ENCODE measurements at regions not wholly inside any gene's neighbourhood (a gene's known extent, or its start where the extent isn't known, plus 50 kb on each side); places are given as distances from the start of the nearest gene placed in this dataset.
"Not testable (repeated sequence)": the region's sequence is repeated elsewhere in the genome, so short reads cannot be mapped to it uniquely, and the experiment has no call there.

DNA sequence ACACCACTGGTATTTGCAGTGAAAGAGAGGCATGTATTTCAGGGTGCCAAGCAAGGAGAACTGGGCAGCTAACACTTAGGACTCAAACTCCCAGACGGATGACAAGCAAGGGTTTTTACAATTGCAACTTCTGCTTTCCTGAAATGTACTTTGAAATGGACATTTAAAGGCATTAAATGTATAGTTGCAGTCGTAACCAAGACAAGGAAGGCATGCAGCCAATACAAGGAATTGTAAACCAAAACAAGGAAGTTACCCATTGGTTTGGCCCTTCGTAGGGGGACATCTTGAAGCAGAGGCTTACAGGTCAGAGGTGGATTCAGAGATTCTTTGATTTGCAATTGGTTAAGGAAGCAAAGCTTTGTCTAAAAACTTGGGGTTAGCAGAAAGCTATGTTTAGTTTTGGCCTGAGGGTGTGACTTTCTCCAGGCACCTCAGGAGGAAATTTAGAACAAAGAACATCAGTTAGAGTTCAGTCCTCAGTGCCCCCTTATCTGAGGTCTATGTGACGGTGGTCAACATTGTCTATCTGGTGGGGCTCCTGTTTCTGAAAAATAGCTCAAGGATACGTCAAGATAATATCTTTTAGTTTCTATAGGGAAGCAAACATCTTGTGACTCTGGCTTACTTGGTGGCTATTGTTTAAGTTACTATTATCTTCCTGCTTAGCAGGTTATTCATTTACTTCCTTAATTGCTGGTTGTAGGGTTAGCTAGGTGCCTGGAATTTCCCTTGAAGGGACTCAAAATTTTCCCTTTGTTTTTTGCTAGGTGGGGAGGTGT lies 266.0 kb downstream of the CD83 start:
- H3K9me3 Mint-ChIP-seq = no peaks in the 10 kb centered on the region
- H3K4me3 Mint-ChIP-seq = no peak overlapping the region
- no peaks in the 10 kb centered on the region for H3K27me3 Mint-ChIP-seq
- DNase-seq = no peak
- H3K4me1 Mint-ChIP-seq = peaks cover 21% of the 10 kb centered on the region
- H3K36me3 Mint-ChIP-seq = no peaks in the 10 kb centered on the region
- H3K27ac Mint-ChIP-seq = no peak overlapping the region
- CTCF ChIA-PET = interaction anchor here (1.2 kb wide), 1 partner anchor 23 kb away, joined by 3 read pairs; no protein-coding TSS in a partner anchor

DNA sequence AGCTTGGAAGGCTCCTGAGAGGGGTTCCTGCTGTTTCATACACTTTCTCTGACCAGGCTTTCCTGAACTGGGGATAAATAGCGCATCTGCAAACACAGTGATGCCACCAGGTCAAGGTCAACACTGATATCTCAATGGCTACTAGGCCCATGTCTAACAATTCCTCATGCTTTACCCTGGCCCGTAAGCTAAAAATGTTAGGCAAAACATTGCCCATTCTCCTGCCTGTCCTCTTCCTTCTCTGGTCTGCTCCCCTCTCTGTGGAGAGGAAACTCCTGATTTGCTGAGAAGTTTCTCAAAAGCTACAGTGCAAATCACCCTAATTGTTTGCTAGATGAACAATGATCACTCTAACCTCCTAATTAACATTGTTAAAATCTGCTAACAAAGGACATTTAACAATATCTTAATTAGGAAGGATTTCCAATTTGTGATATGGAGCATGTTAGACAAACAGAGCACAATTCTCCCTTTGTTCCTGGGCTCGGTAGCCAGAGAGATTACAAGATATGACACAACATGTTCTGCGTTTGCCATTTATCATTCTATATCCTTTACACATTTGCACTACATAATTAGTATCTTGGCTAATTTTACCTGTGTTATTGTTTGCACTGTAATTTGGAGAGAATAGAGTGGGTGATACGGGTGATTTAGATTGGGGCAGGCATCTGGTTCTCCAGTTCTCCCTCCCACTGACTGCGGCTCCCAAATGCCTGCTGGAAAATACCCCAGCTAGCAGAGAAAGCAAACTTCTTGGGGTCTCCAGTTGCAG lies 266.8 kb downstream of the CD83 start:
- peaks cover 21% of the 10 kb centered on the region for H3K4me1 Mint-ChIP-seq
- no peaks in the 10 kb centered on the region for H3K27me3 Mint-ChIP-seq
- no peaks in the 10 kb centered on the region for H3K9me3 Mint-ChIP-seq
- H3K4me3 Mint-ChIP-seq = no peak overlapping the region
- H3K27ac Mint-ChIP-seq = no peak overlapping the region
- no peak for DNase-seq
- CTCF ChIA-PET = interaction anchor here (1.2 kb wide), 1 partner anchor 24 kb away, joined by 3 read pairs; no protein-coding TSS in a partner anchor
- no peaks in the 10 kb centered on the region for H3K36me3 Mint-ChIP-seq

DNA sequence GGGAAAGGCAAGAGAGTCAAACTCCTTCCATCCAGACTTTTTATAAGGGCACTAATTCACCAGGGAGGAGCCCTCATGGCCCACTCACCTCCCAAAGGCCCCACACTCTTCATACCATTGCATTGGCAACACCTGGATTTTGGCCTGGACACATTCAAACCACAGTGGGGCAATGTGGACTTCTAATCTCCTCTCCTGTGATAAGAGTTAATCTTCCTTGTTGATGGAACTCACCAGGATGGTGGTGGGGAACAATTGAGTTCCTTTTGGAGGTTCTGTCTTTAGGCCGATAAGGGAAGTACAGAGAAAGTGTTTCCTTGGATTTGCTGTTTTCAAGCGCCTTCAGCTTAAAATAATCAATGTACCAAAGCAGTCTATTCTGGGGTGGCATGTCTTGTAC lies 268.7 kb downstream of the CD83 start:
- peaks cover 14% of the 10 kb centered on the region for H3K4me1 Mint-ChIP-seq
- no peak overlapping the region for H3K4me3 Mint-ChIP-seq
- H3K9me3 Mint-ChIP-seq = no peaks in the 10 kb centered on the region
- H3K36me3 Mint-ChIP-seq = no peaks in the 10 kb centered on the region
- DNase-seq = no peak
- no peaks in the 10 kb centered on the region for H3K27me3 Mint-ChIP-seq
- CTCF ChIA-PET = no interaction called here
- no peak overlapping the region for H3K27ac Mint-ChIP-seq

GRCh38 chr6:14386668-14387067 lies 269.1 kb downstream of the CD83 start:
- no peak overlapping the region for H3K27ac Mint-ChIP-seq
- no peaks in the 10 kb centered on the region for H3K36me3 Mint-ChIP-seq
- DNase-seq = no peak
- H3K4me3 Mint-ChIP-seq = no peak overlapping the region
- H3K27me3 Mint-ChIP-seq = no peaks in the 10 kb centered on the region
- CTCF ChIA-PET = no interaction called here
- peaks cover 14% of the 10 kb centered on the region for H3K4me1 Mint-ChIP-seq
- no peaks in the 10 kb centered on the region for H3K9me3 Mint-ChIP-seq

GRCh38 chr6:14388371-14388770 lies 270.8 kb downstream of the CD83 start:
- no peak for DNase-seq
- H3K4me1 Mint-ChIP-seq = no peaks in the 10 kb centered on the region
- no peak overlapping the region for H3K4me3 Mint-ChIP-seq
- H3K36me3 Mint-ChIP-seq = no peaks in the 10 kb centered on the region
- H3K9me3 Mint-ChIP-seq = no peaks in the 10 kb centered on the region
- no peaks in the 10 kb centered on the region for H3K27me3 Mint-ChIP-seq
- CTCF ChIA-PET = no interaction called here
- no peak overlapping the region for H3K27ac Mint-ChIP-seq

DNA sequence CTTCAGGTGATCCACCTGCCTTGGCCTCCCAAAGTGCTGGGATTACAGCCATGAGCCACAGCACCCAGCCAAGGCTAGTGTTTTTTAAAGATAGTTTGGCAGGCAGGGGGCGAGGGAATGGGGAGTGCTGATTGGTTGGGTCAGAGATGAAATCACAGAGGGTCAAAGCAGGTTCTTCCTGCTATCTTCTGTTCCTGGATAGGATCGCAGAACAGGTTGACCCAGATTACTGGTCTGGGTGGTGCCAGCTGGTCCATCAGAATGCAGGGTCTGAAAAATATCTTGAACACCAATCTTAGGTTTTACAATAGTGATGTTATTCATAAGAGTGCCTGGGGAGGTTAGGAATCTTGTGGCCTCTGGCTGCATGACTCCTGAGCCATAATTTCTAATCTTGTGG lies 272.2 kb downstream of the CD83 start:
- CTCF ChIA-PET = interaction anchor here (0.6 kb wide), 1 partner anchor 297 kb away, joined by 3 read pairs; no protein-coding TSS in a partner anchor
- H3K36me3 Mint-ChIP-seq, H3K27ac Mint-ChIP-seq, H3K27me3 Mint-ChIP-seq, H3K4me1 Mint-ChIP-seq, DNase-seq, H3K4me3 Mint-ChIP-seq, H3K9me3 Mint-ChIP-seq: not testable (repeated sequence)

GRCh38 chr6:14390805-14391204 lies 273.2 kb downstream of the CD83 start:
- H3K27me3 Mint-ChIP-seq = peaks cover 8% of the 10 kb centered on the region
- H3K36me3 Mint-ChIP-seq = no peaks in the 10 kb centered on the region
- H3K4me1 Mint-ChIP-seq = no peaks in the 10 kb centered on the region
- no peaks in the 10 kb centered on the region for H3K9me3 Mint-ChIP-seq
- H3K4me3 Mint-ChIP-seq = no peak overlapping the region
- DNase-seq = no peak
- H3K27ac Mint-ChIP-seq = no peak overlapping the region
- CTCF ChIA-PET = no interaction called here

- Mint-ChIP-seq H3K36me3 (no peaks in the 10 kb centered on the region), H3K4me3 (no peak overlapping the region), H3K27ac (no peak overlapping the region), H3K4me1 (no peaks in the 10 kb centered on the region), H3K9me3 (no peaks in the 10 kb centered on the region), H3K27me3 (peaks cover 11% of the 10 kb centered on the region)
- CTCF ChIA-PET = no interaction called here
- no peak for DNase-seq
Observed at GRCh38 chr6:14393910-14394309, 276.3 kb downstream of the CD83 start.

GRCh38 chr6:14396392-14396791 lies 278.8 kb downstream of the CD83 start:
- CTCF ChIA-PET = no interaction called here
- Mint-ChIP-seq H3K4me3 (no peak overlapping the region), H3K27ac (no peak overlapping the region), H3K27me3 (peaks cover 11% of the 10 kb centered on the region), H3K4me1 (no peaks in the 10 kb centered on the region), H3K9me3 (no peaks in the 10 kb centered on the region), H3K36me3 (no peaks in the 10 kb centered on the region)
- DNase-seq = no peak

DNA sequence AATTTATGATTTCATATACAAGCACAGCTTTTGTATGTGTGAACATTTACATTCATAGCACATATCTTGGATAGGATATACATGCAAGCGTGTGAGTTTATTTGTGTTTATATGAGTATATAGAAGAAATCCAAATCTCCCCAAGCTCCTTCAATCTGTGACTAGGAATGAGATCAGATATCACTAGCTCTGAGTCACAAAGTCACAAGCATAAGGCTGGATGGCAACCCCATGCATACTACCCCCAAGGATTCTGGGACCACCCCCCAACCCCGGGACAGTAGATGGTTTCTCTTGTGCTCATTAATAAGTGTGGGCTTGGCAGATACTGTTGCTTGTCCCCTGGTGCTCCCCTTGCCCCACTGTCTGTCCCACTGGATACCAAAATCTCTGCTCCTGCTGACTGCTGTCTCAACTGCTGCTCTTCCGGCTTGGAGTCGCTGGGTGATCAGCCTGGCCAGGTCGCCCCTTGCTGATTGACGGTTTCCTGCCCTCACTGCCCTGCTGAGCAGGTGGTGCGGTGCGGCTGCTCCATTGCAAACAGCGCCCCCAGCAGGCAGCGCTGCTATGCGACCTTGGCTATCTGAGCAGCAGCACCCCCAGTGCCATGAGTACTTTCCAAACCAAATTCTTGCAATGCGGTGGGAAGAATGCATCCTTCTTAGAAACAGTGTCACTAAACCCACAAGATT lies 279.4 kb downstream of the CD83 start:
- CTCF ChIA-PET = no interaction called here
- no peak for DNase-seq
- H3K9me3 Mint-ChIP-seq = no peaks in the 10 kb centered on the region
- H3K27me3 Mint-ChIP-seq = peaks cover 11% of the 10 kb centered on the region
- H3K27ac Mint-ChIP-seq = no peak overlapping the region
- H3K36me3 Mint-ChIP-seq = no peaks in the 10 kb centered on the region
- H3K4me1 Mint-ChIP-seq = no peaks in the 10 kb centered on the region
- H3K4me3 Mint-ChIP-seq = no peak overlapping the region

GRCh38 chr6:14397518-14397901 lies 279.9 kb downstream of the CD83 start:
- Mint-ChIP-seq H3K36me3 (no peaks in the 10 kb centered on the region), H3K27me3 (peaks cover 11% of the 10 kb centered on the region), H3K9me3 (no peaks in the 10 kb centered on the region), H3K27ac (no peak overlapping the region), H3K4me1 (no peaks in the 10 kb centered on the region), H3K4me3 (no peak overlapping the region)
- CTCF ChIA-PET = interaction anchor here (0.6 kb wide), 1 partner anchor 680 kb away, joined by 3 read pairs; no protein-coding TSS in a partner anchor
- no peak for DNase-seq

DNA sequence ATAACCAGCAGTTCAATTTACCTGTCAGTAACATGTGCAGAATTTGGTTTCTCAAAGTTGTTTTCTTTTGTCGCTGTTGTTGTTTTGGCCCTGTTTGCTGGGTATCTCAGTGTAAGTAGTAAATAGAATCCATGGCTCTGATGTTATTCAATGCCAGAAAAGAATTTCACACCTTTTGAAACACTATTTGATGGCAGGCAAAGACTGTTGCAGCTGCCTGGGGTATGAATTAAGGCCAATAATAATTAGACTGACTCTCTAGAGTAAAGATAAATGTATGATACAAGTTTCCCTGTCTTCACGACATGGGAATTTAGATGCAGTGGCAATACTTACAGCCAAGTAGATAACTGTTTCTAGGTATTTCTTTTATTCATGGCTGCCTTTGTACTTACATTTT lies 281.4 kb downstream of the CD83 start:
- H3K4me1 Mint-ChIP-seq = no peaks in the 10 kb centered on the region
- no peaks in the 10 kb centered on the region for H3K36me3 Mint-ChIP-seq
- H3K4me3 Mint-ChIP-seq = no peak overlapping the region
- peaks cover 10% of the 10 kb centered on the region for H3K27me3 Mint-ChIP-seq
- no peak for DNase-seq
- CTCF ChIA-PET = interaction anchor here (1.1 kb wide), 1 partner anchor 21 kb away, joined by 3 read pairs; no protein-coding TSS in a partner anchor
- no peaks in the 10 kb centered on the region for H3K9me3 Mint-ChIP-seq
- no peak overlapping the region for H3K27ac Mint-ChIP-seq

DNA sequence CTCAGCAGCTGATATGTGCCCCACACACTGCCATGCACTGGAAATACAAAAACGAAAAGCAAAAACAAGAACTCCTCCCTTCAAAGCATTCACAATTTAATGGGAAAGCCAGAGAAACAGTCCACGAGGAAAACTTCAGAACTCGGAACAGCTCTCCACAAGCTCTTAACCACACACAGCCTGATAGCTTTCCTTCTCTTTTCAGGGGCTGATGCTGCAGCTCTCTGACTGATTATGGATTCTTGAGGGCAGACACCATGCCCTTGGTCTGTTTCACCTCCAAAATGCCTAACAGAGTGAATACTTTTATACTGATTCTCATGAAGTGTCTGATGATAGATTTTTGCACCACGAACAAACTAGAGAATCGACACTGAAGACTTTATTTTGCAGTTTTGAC lies 282.1 kb downstream of the CD83 start:
- Mint-ChIP-seq H3K36me3 (no peaks in the 10 kb centered on the region), H3K27ac (no peak overlapping the region), H3K9me3 (no peaks in the 10 kb centered on the region), H3K27me3 (peaks cover 4% of the 10 kb centered on the region), H3K4me1 (no peaks in the 10 kb centered on the region), H3K4me3 (no peak overlapping the region)
- CTCF ChIA-PET = interaction anchor here (0.5 to 1.1 kb wide), 3 partner anchors 22 to 194 kb away, joined by 3 to 4 read pairs (median 3); no protein-coding TSS in a partner anchor
- DNase-seq = no peak

DNA sequence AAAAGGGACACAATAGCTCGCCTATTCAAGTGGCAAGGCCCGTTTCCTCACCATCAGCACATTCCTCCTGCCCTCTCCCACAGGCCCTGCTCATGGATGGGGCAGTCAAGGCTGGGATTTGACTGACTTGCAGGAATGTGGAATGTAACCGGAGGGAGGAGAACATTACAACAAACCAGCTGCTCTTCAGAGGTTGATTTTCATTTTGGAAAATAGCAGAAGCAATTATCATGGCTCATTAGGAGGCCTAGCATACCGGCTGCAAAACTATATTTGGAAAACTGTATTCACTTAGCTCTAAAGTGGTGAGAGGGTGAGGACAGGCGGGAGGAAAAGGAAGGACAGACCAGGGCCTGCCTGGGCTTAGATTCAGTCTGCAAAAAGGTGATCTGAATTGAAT lies 283.7 kb downstream of the CD83 start:
- no peaks in the 10 kb centered on the region for H3K36me3 Mint-ChIP-seq
- CTCF ChIA-PET = no interaction called here
- H3K9me3 Mint-ChIP-seq = no peaks in the 10 kb centered on the region
- no peak overlapping the region for H3K4me3 Mint-ChIP-seq
- DNase-seq = no peak
- no peaks in the 10 kb centered on the region for H3K4me1 Mint-ChIP-seq
- H3K27me3 Mint-ChIP-seq = peaks cover 10% of the 10 kb centered on the region
- H3K27ac Mint-ChIP-seq = no peak overlapping the region

Measured in activated naive CD4-positive, alpha-beta T cell treated with anti-CD3 and anti-CD28 coated beads, Interleukin-2, amount 10 ng/mL, durations not matched to agents 7 days and 5 days (primary cell).